HG03045 (cell line): ENCODE measurements at regions not wholly inside any gene's neighbourhood (a gene's known extent, or its start where the extent isn't known, plus 50 kb on each side); places are given as distances from the start of the nearest gene placed in this dataset.
"Not testable (repeated sequence)": the region's sequence is repeated elsewhere in the genome, so short reads cannot be mapped to it uniquely, and the experiment has no call there.

Source experiments
- ATAC-seq: cut with Tn5 transposase; IDR thresholded peaks from one replicate; pipeline ENCODE4 v1.9.1; 2021; ENCODE audit warnings: mild to moderate bottlenecking, moderate library complexity; ENCODE audit not compliant: unreplicated experiment

- ATAC-seq, result no peak
Observed at GRCh38 chr2:156915332-156915731, 342.2 kb upstream of the GALNT5 start.

- no peak for ATAC-seq
Observed at GRCh38 chr2:156918410-156918809, 339.1 kb upstream of the GALNT5 start.

- ATAC-seq, result no peak
Observed at GRCh38 chr2:156930423-156930822, 327.1 kb upstream of the GALNT5 start.

- ATAC-seq, result no peak
Observed at GRCh38 chr2:156933645-156934225, 323.8 kb upstream of the GALNT5 start.

GRCh38 chr2:156935616-156936015 is 321.9 kb upstream of the GALNT5 start:
- no peak for ATAC-seq

DNA sequence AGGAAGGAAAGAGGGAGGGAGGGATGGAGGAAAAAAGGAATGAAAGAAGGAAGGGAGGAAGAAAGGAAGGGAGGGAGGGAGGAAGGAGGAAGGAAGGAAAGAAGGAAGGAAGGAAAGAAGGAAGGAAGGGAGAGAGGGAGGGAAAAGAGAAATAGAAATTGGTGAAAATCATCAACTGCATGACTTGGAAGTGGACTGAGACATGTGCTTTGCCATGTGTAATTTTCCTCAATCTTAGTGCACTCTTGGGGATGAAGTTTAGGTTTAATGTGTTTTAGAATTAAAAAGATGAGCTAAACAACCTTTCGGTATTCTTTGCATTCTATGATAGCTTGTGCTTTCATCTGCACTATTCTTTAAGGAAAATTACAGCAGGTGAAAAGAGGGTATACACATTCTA is 320.1 kb upstream of the GALNT5 start:
- no peak for ATAC-seq

- no peak for ATAC-seq
Observed at GRCh38 chr2:156944871-156945270, 312.6 kb upstream of the GALNT5 start.

DNA sequence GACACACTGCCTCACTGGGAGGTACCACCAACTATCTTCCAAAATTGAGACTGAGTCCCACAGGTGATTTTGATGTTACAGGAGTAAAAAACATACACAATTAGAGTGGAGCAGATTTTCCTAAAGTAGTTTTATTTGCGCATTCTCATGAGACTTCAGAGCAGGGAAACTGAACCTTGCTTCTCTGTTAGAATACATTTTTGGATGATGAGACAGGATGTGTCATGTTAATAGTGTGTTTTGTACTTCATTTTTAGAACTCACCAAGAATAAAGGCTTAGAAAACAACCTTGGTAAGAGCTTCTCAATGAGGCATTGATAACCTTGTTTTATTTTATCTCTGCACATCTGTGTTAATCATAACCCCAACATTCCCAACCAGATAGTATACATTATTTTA is 310.2 kb upstream of the GALNT5 start:
- ATAC-seq, result no peak

GRCh38 chr2:156955701-156956100 is 301.8 kb upstream of the GALNT5 start:
- no peak for ATAC-seq

DNA sequence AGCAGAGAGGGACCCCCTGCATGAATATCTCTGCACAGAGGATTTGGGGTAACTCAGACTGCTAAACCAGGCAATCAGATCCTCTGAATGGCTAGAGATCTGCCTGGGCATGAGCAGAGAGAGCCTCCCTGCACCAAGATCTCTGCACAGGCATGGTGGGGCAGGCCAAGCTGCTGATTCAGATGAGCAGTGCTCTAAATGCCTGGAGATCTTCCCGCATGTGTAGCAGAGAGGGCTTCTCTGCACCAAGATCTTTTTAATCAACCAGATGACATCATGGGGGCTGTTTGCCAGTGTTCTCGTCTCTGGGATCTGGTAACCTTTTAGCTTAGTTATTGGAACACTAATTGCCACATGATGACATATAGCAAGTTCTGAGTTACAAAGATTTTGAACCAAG is 301.3 kb upstream of the GALNT5 start:
- no peak for ATAC-seq

- ATAC-seq, result no peak
Observed at GRCh38 chr2:156958374-156958773, 299.1 kb upstream of the GALNT5 start.

GRCh38 chr2:156959481-156959880 is 298.0 kb upstream of the GALNT5 start:
- no peak for ATAC-seq

- no peak for ATAC-seq
Observed at GRCh38 chr2:156982615-156983014, 274.9 kb upstream of the GALNT5 start.

GRCh38 chr2:156986339-156986988 is 271.0 kb upstream of the GALNT5 start:
- ATAC-seq, result no peak

- ATAC-seq, result no peak
Observed at GRCh38 chr2:156999661-157000060, 257.8 kb upstream of the GALNT5 start.

GRCh38 chr2:157004789-157005188 is 252.7 kb upstream of the GALNT5 start:
- ATAC-seq, result no peak

GRCh38 chr2:157015015-157015575 is 242.4 kb upstream of the GALNT5 start:
- no peak for ATAC-seq

GRCh38 chr2:157023264-157023663 is 234.2 kb upstream of the GALNT5 start:
- ATAC-seq, result not testable (repeated sequence)

- no peak for ATAC-seq
Observed at GRCh38 chr2:157024129-157024528, 233.4 kb upstream of the GALNT5 start.

DNA sequence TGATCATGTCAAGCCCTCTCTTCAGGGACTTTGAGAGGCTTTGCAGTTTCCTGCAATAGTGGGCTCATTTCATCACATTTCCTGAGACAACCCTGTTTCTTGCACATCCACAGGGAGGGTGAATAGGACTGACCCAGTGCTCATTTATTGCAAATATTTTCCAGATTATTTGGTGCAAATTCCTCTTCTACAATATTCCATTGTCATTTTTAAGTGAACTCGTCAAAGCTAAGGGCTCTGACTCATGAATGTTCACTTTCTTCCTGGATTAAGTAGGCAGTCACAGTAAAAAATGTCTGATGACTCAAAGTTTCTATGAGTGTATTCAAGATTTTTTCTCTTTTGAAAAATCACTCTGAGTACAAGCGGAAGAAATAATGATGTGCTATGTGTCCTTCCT is 225.5 kb upstream of the GALNT5 start:
- ATAC-seq, result no peak

GRCh38 chr2:157036726-157037125 is 220.8 kb upstream of the GALNT5 start:
- no peak for ATAC-seq

DNA sequence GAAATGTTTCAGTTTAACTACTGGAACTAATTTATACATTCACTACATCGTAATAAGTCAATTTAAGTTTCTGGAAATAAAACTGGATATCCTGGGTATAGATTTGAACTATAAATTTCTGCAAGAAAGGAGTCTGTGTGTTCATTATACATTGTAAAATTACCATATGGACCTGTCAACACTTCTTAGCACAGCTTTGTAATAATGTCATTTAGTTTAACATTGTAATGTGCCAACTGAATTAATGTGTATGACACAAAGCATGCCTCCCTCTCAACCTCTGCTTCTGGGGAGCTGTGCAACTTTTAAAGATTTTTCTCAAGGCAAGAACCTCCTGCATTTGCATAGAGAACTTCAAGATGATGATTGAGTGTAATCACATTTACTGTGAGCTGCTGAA is 213.7 kb upstream of the GALNT5 start:
- ATAC-seq, result no peak

GRCh38 chr2:157046396-157046795 is 211.1 kb upstream of the GALNT5 start:
- no peak for ATAC-seq
